HepG2 (cell line): ENCODE measurements at regions not wholly inside any gene's neighbourhood (a gene's known extent, or its start where the extent isn't known, plus 50 kb on each side); places are given as distances from the start of the nearest gene placed in this dataset.

Source experiments
- ATAC-seq: fragments of 200-7000 bp; cut with Tn5 transposase; 3 replicates; pipeline ENCODE4 v1.9.1; 2020; ENCODE audit warnings: mild to moderate bottlenecking, moderate library complexity
- BruUV-seq: library from RNA; stranded (reverse); fragments of 400-500 nt; replicated peaks from 2 replicates; lab custom pipeline; 2021; lab: Mats Ljungman, UMichigan
- CTCF ChIA-PET: fragments of 300-600 bp; formaldehyde crosslinking; extraction: SDS; loops from one replicate; lab custom pipeline; 2021; ENCODE audit warnings: low total read pairs, inconsistent platforms, low intra/inter-chr PET ratio; lab: Yijun Ruan, JAX
- POLR2A ChIA-PET: fragments of 350-600 bp; sonication (Branson Sonifier 250); formaldehyde crosslinking; loops from one replicate; lab custom pipeline; 2020; ENCODE audit warnings: antibody characterized with exemption, inconsistent platforms; lab: Yijun Ruan, JAX
- DNase-seq: peaks from one replicate; pipeline ENCODE4 v3.0.0-alpha.2; 2015; ENCODE audit warnings: low spot score
- FAIRE-seq: peaks from 3 replicates; lab custom pipeline; 2011; peaks lifted over from hg19 to GRCh38; lab: Jason Lieb, UNC
- H2AFZ ChIP-seq: one replicate; pipeline ENCODE4 v1.6.1; 2011; ENCODE audit warnings: low read length, inconsistent platforms
- H3K27ac ChIP-seq: fragments of 300-600 bp; 3 replicates; pipeline ENCODE4 v1.8.0; 2011; ENCODE audit warnings: mixed run types, mild to moderate bottlenecking, mixed read lengths, low read length, inconsistent platforms; ENCODE audit not compliant: insufficient read depth; ENCODE audit errors: extremely low read length
- H3K27me3 ChIP-seq, 2 experiments: fragments of 200-600 bp in 1 of 2; 2 replicates in 1 of 2; 3 replicates in 1 of 2; pipeline versions ENCODE4 v1.6.0 to v1.8.0; 2011; ENCODE audit warnings: low read length in 2 of 2, mild to moderate bottlenecking in 2 of 2, moderate library complexity in 2 of 2, inconsistent platforms in 1 of 2; ENCODE audit not compliant: insufficient read depth in 2 of 2, control insufficient read depth in 1 of 2
- H3K36me3 ChIP-seq, 2 experiments: fragments of 200-600 bp in 1 of 2; replicated peaks in 1 of 2; 2 replicates in 1 of 2; 3 replicates in 1 of 2; pipeline versions ENCODE4 v1.5.1 to v1.8.0; 2011; ENCODE audit warnings: low read length in 2 of 2, inconsistent platforms in 1 of 2; ENCODE audit not compliant: insufficient read depth in 2 of 2, control insufficient read depth in 1 of 2
- H3K4me1 ChIP-seq: 2 replicates; pipeline ENCODE4 v1.5.1; 2012; ENCODE audit warnings: low read length, inconsistent platforms; ENCODE audit not compliant: insufficient read depth
- H3K4me2 ChIP-seq: 2 replicates; pipeline ENCODE4 v1.6.0; 2011; ENCODE audit warnings: low read depth, low read length, inconsistent platforms
- H3K4me3 ChIP-seq, 3 experiments: fragments of 200-600 bp in 1 of 3; sonication (generic), shearing (Covaris generic) in 1 of 3; replicated peaks in 1 of 3; 2 replicates each; pipeline ENCODE4 v1.5.1; 2011 to 2016; ENCODE audit warnings: low read length in 3 of 3, inconsistent platforms in 2 of 3, low read depth in 2 of 3, mild to moderate bottlenecking in 2 of 3, control low read depth in 1 of 3, mixed read lengths in 1 of 3; ENCODE audit not compliant: insufficient read depth in 1 of 3
- H3K79me2 ChIP-seq: one replicate; pipeline ENCODE4 v1.6.1; 2011; ENCODE audit warnings: low read length, inconsistent platforms; ENCODE audit not compliant: insufficient read depth
- H3K9ac ChIP-seq: 2 replicates; pipeline ENCODE4 v1.6.0; 2011; ENCODE audit warnings: mild to moderate bottlenecking, low read depth, low read length, inconsistent platforms; ENCODE audit not compliant: insufficient read depth
- H3K9me3 ChIP-seq: 2 replicates; pipeline ENCODE4 v1.5.1; 2012; ENCODE audit warnings: mild to moderate bottlenecking, low read length
- H4K20me1 ChIP-seq: 2 replicates; pipeline ENCODE4 v1.6.0; 2011; ENCODE audit warnings: inconsistent platforms, mild to moderate bottlenecking, low read length, moderate library complexity; ENCODE audit not compliant: insufficient read depth
- ATF7-NPFF ChIP-seq: sonication (generic); formaldehyde crosslinking; IDR thresholded peaks from 2 replicates; pipeline ENCODE4 v1.8.1; 2023; ENCODE audit warnings: mild to moderate bottlenecking, low read depth, missing genetic modification reagents, moderate library complexity
- CHD2 ChIP-seq: IDR thresholded peaks from 2 replicates; pipeline ENCODE4 v1.6.1; 2011; ENCODE audit warnings: low read depth, low read length, improper control_type of control experiment
- EEA1 ChIP-seq: sonication (generic); formaldehyde crosslinking; IDR thresholded peaks from 2 replicates; pipeline ENCODE4 v1.5.1; 2020; ENCODE audit warnings: mild to moderate bottlenecking, missing genetic modification reagents, borderline replicate concordance
- ERF ChIP-seq: IDR thresholded peaks from 2 replicates; pipeline ENCODE4 v1.6.1; 2018; ENCODE audit warnings: missing biosample characterization, missing genetic modification reagents
- FOXO4 ChIP-seq: sonication (generic); formaldehyde crosslinking; conservative IDR thresholded peaks from 2 replicates; pipeline ENCODE4 v1.8.1; 2023; ENCODE audit warnings: missing genetic modification reagents
- IKZF1 ChIP-seq: fragments of 450-650 bp; IDR thresholded peaks from 2 replicates; pipeline ENCODE4 v1.7.1; 2016
- KDM5B ChIP-seq: sonication (generic); formaldehyde crosslinking; IDR thresholded peaks from 2 replicates; pipeline ENCODE4 v1.4.0; 2020; ENCODE audit warnings: missing genetic modification reagents, mild to moderate bottlenecking, borderline replicate concordance
- NCOR1 ChIP-seq: fragments of 200-600 bp; sonication (generic); IDR thresholded peaks from 2 replicates; pipeline ENCODE4 v1.7.0; 2017; ENCODE audit warnings: antibody characterized with exemption, low read length, borderline replicate concordance
- REXO4 ChIP-seq: sonication (generic); formaldehyde crosslinking; IDR thresholded peaks from 2 replicates; pipeline ENCODE4 v1.8.0; 2022; ENCODE audit warnings: missing genetic modification reagents, mild to moderate bottlenecking, borderline replicate concordance
- SMARCC2 ChIP-seq: fragments of 450-650 bp; IDR thresholded peaks from 2 replicates; pipeline ENCODE4 v1.6.1; 2017; ENCODE audit warnings: antibody characterized with exemption, mild to moderate bottlenecking
- TAF1 ChIP-seq: sonication (generic); formaldehyde crosslinking; IDR thresholded peaks from 2 replicates; pipeline ENCODE4 v1.4.0; 2020; ENCODE audit warnings: missing genetic modification reagents
- USF2 ChIP-seq, 2 experiments: sonication (generic) in 1 of 2; formaldehyde crosslinking in 1 of 2; IDR thresholded peaks; 2 replicates each; pipeline versions ENCODE4 v1.5.1 to v1.6.1; 2011 to 2020; ENCODE audit warnings: borderline replicate concordance in 1 of 2, low read depth in 1 of 2, low read length in 1 of 2, mild to moderate bottlenecking in 1 of 2, missing genetic modification reagents in 1 of 2, moderate library complexity in 1 of 2
- ZFP91 ChIP-seq: sonication (generic); formaldehyde crosslinking; IDR thresholded peaks from 2 replicates; pipeline ENCODE4 v1.9.0; 2022; ENCODE audit warnings: missing genetic modification reagents, mild to moderate bottlenecking, borderline replicate concordance
- ZFYVE20 ChIP-seq: sonication (generic); formaldehyde crosslinking; IDR thresholded peaks from 2 replicates; pipeline ENCODE4 v1.8.0; 2023; ENCODE audit warnings: low read depth, mild to moderate bottlenecking, moderate library complexity, missing genetic modification reagents, borderline replicate concordance
- ZNF253 ChIP-seq: sonication (generic); formaldehyde crosslinking; IDR thresholded peaks from 2 replicates; pipeline ENCODE4 v1.8.0; 2022; ENCODE audit warnings: mild to moderate bottlenecking, missing genetic modification reagents, borderline replicate concordance
- ZNF451 ChIP-seq: sonication (generic); formaldehyde crosslinking; IDR thresholded peaks from 2 replicates; pipeline ENCODE4 v1.5.0; 2020; ENCODE audit warnings: mild to moderate bottlenecking, missing genetic modification reagents
- ZNF746 ChIP-seq: sonication (generic); formaldehyde crosslinking; IDR thresholded peaks from 2 replicates; pipeline ENCODE4 v1.8.0; 2022; ENCODE audit warnings: mild to moderate bottlenecking, missing genetic modification reagents
- WGBS: methylation state at CpG from one replicate; pipeline ENCODE4 v1.1.6; 2017; ENCODE audit warnings: low lambda C conversion rate; 5-methylcytosine and 5-hydroxymethylcytosine counted together
- in situ Hi-C: cut with HindIII; loops from 2 replicates; pipeline ENCODE4 v1.10.0; 2017; ENCODE audit warnings: low pct_unique_long_range_greater_than_20kb; ENCODE audit not compliant: extremely low pct_ligation_motif_present
- intact Hi-C: fragments of 100-400 bp; cut with micrococcal nuclease; formaldehyde crosslinking; loops from one replicate; pipeline ENCODE4 v1.10.0; 2022; ENCODE audit not compliant: unreplicated experiment

- no TSS peak for BruUV-seq
- POLR2A ChIA-PET, result no interaction called here
- TF ChIP-seq ZNF253 (CRISPR knock-in tag) (no peak), TAF1 (CRISPR knock-in tag) (no peak), ZNF451 (CRISPR knock-in tag) (no peak), IKZF1 (no peak), NCOR1 (no peak), ATF7-NPFF (CRISPR knock-in tag) (no peak), USF2 (IDR thresholded peaks at IDR 0.05; ENCODE audit: low read depth, low read length) (no peak), USF2 (CRISPR knock-in tag; IDR thresholded peaks at IDR 0.05; ENCODE audit: borderline replicate concordance) (no peak), ZFP91 (CRISPR knock-in tag) (no peak), SMARCC2 (no peak), REXO4 (no peak), ZNF746 (no peak), EEA1 (CRISPR knock-in tag) (no peak), FOXO4 (CRISPR knock-in tag) (no peak), KDM5B (CRISPR knock-in tag) (no peak), CHD2 (no peak), ERF (CRISPR knock-in tag) (no peak), ZFYVE20 (CRISPR knock-in tag) (no peak)
These were observed 99.1 kb upstream of the TMEM168 start for GRCh38 chr7:112889268-112889667.

More at GRCh38 chr7:112889268-112889667, 99.1 kb upstream of the TMEM168 start:
- ATAC-seq (no peak), FAIRE-seq (no peak), DNase-seq (no peak)
- in situ Hi-C loops, result no loop called here
- intact Hi-C loops, result no loop called here
- no peak overlapping the region for H3K27ac ChIP-seq
- CTCF ChIA-PET, result no interaction called here
- H3K4me2 ChIP-seq, result no peak overlapping the region
- WGBS, result 98% methylated on average over 2 of the region's 2 CpGs
- no peak overlapping the region for H3K9ac ChIP-seq
- no peaks in the 10 kb centered on the region for H3K79me2 ChIP-seq
- H3K4me1 ChIP-seq, result no peaks in the 10 kb centered on the region
- no peak overlapping the region for H3K4me3 ChIP-seq
- H3K9me3 ChIP-seq, result no peaks in the 10 kb centered on the region
- no peak overlapping the region for H2AFZ ChIP-seq
- peaks cover 0 to 2% of the 10 kb centered on the region in 2 experiments; a peak in 1 of 5 replicates for H3K36me3 ChIP-seq
- no peaks in the 10 kb centered on the region for H4K20me1 ChIP-seq
- no peaks in the 10 kb centered on the region for H3K27me3 ChIP-seq
